Panc1 (cell line): ENCODE measurements at regions not wholly inside any gene's neighbourhood (a gene's known extent, or its start where the extent isn't known, plus 50 kb on each side); places are given as distances from the start of the nearest gene placed in this dataset.

Experiments used
- POLR2AphosphoS5 ChIP-seq: IDR thresholded peaks from 2 replicates; pipeline ENCODE4 v1.6.1; 2012; ENCODE audit warnings: mild to moderate bottlenecking, low read depth, low read length, moderate library complexity
- SIN3A ChIP-seq: IDR thresholded peaks from 2 replicates; pipeline ENCODE4 v1.6.1; 2012; ENCODE audit warnings: low read depth, mild to moderate bottlenecking, low read length, moderate library complexity, borderline replicate concordance; ENCODE audit not compliant: insufficient read depth
- TF ChIP-seq, protein P1 (sequence below): fragments of 450-650 bp; IDR thresholded peaks from 2 replicates; pipeline ENCODE4 v1.5.1; 2017; ENCODE audit warnings: mild to moderate bottlenecking
- TF ChIP-seq, protein P2 (sequence below), 2 experiments: IDR thresholded peaks; 2 replicates each; pipeline ENCODE4 v1.6.1; 2011 to 2012; ENCODE audit warnings: low read depth in 2 of 2, control low read depth in 1 of 2, low read length in 1 of 2, mild to moderate bottlenecking in 1 of 2, moderate library complexity in 1 of 2; ENCODE audit not compliant: insufficient read depth in 1 of 2

DNA sequence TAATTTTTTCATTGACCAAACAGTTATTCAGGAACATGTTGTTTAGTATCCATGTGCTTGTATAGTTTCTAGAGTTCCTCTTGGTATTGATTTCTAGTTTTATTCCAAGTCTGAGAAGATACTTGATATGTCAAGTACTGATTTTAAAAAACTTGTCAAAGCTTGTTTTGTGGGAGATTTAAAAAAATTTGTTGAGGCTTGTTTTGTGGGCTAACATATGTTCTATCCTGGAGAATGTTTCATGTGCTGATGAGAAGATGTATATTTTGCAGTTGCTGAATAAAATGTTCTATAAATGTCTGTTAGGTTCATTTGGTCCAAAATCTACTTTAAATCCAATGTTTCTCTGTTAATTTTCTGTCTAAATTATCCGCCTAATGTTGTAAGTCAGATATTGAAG, 1065.1 kb upstream of the WWC1 start:
- TF ChIP-seq SIN3A (no peak), POLR2AphosphoS5 (no peak)
- TF ChIP-seq, protein P1, sequence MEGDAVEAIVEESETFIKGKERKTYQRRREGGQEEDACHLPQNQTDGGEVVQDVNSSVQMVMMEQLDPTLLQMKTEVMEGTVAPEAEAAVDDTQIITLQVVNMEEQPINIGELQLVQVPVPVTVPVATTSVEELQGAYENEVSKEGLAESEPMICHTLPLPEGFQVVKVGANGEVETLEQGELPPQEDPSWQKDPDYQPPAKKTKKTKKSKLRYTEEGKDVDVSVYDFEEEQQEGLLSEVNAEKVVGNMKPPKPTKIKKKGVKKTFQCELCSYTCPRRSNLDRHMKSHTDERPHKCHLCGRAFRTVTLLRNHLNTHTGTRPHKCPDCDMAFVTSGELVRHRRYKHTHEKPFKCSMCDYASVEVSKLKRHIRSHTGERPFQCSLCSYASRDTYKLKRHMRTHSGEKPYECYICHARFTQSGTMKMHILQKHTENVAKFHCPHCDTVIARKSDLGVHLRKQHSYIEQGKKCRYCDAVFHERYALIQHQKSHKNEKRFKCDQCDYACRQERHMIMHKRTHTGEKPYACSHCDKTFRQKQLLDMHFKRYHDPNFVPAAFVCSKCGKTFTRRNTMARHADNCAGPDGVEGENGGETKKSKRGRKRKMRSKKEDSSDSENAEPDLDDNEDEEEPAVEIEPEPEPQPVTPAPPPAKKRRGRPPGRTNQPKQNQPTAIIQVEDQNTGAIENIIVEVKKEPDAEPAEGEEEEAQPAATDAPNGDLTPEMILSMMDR, result no peak
- TF ChIP-seq, protein P2, sequence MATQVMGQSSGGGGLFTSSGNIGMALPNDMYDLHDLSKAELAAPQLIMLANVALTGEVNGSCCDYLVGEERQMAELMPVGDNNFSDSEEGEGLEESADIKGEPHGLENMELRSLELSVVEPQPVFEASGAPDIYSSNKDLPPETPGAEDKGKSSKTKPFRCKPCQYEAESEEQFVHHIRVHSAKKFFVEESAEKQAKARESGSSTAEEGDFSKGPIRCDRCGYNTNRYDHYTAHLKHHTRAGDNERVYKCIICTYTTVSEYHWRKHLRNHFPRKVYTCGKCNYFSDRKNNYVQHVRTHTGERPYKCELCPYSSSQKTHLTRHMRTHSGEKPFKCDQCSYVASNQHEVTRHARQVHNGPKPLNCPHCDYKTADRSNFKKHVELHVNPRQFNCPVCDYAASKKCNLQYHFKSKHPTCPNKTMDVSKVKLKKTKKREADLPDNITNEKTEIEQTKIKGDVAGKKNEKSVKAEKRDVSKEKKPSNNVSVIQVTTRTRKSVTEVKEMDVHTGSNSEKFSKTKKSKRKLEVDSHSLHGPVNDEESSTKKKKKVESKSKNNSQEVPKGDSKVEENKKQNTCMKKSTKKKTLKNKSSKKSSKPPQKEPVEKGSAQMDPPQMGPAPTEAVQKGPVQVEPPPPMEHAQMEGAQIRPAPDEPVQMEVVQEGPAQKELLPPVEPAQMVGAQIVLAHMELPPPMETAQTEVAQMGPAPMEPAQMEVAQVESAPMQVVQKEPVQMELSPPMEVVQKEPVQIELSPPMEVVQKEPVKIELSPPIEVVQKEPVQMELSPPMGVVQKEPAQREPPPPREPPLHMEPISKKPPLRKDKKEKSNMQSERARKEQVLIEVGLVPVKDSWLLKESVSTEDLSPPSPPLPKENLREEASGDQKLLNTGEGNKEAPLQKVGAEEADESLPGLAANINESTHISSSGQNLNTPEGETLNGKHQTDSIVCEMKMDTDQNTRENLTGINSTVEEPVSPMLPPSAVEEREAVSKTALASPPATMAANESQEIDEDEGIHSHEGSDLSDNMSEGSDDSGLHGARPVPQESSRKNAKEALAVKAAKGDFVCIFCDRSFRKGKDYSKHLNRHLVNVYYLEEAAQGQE (IDR thresholded peaks at IDR 0.05; ENCODE audit: insufficient read depth in 1 of 2, low read depth in 2 of 2, low read length in 1 of 2), result no peak
